ENCODE measurements at regions not wholly inside any gene's neighbourhood (a gene's known extent, or its start where the extent isn't known, plus 50 kb on each side); places are given as distances from the start of the nearest gene placed in this dataset.

- no peak for TF ChIP-seq CTCF (IDR thresholded peaks at IDR 0.05)
- Mint-ChIP-seq H3K9me3 (peaks cover 2% of the 10 kb centered on the region), H3K36me3 (ENCODE audit: low read depth) (no peaks in the 10 kb centered on the region), H3K4me1 (no peaks in the 10 kb centered on the region), H3K27me3 (no peaks in the 10 kb centered on the region), H3K27ac (no peak overlapping the region), H3K4me3 (no peak overlapping the region)
- POLR2A ChIA-PET, result no interaction called here
- ATAC-seq (ENCODE audit: low read depth), result no peak
- no peak for DNase-seq
- intact Hi-C loops (cut with micrococcal nuclease), result no loop called here
- CTCF ChIA-PET, result no interaction called here
These were observed 1127.0 kb upstream of the MAP3K7 start for GRCh38 chr6:91713911-91714310.

- ChIA-PET POLR2A (no interaction called here), CTCF (no interaction called here)
- intact Hi-C loops (cut with micrococcal nuclease), result no loop called here
- ATAC-seq (ENCODE audit: low read depth) (no peak), DNase-seq (no peak)
- no peak for TF ChIP-seq CTCF (IDR thresholded peaks at IDR 0.05)
- H3K4me3 Mint-ChIP-seq, result no peak overlapping the region
- no peaks in the 10 kb centered on the region for H3K4me1 Mint-ChIP-seq
- H3K27ac Mint-ChIP-seq, result no peak overlapping the region
- H3K36me3 Mint-ChIP-seq (ENCODE audit: low read depth), result no peaks in the 10 kb centered on the region
- no peaks in the 10 kb centered on the region for H3K27me3 Mint-ChIP-seq
- H3K9me3 Mint-ChIP-seq, result no peaks in the 10 kb centered on the region
These were observed 1124.6 kb upstream of the MAP3K7 start for GRCh38 chr6:91711518-91711917.

- intact Hi-C loops (cut with micrococcal nuclease), result no loop called here
- ChIA-PET CTCF (no interaction called here), POLR2A (no interaction called here)
- no peaks in the 10 kb centered on the region for H3K9me3 Mint-ChIP-seq
- no peak overlapping the region for H3K4me3 Mint-ChIP-seq
- no peak for TF ChIP-seq CTCF (IDR thresholded peaks at IDR 0.05)
- H3K27me3 Mint-ChIP-seq, result no peaks in the 10 kb centered on the region
- H3K4me1 Mint-ChIP-seq, result no peaks in the 10 kb centered on the region
- DNase-seq (no peak), ATAC-seq (ENCODE audit: low read depth) (no peak)
- no peak overlapping the region for H3K27ac Mint-ChIP-seq
- no peaks in the 10 kb centered on the region for H3K36me3 Mint-ChIP-seq (ENCODE audit: low read depth)
These were observed 1123.5 kb upstream of the MAP3K7 start for GRCh38 chr6:91710342-91710741.

GRCh38 chr6:91708534-91708933 is 1121.7 kb upstream of the MAP3K7 start:
- Mint-ChIP-seq H3K27me3 (no peaks in the 10 kb centered on the region), H3K27ac (no peak overlapping the region), H3K36me3 (ENCODE audit: low read depth) (no peaks in the 10 kb centered on the region), H3K4me3 (no peak overlapping the region), H3K4me1 (no peaks in the 10 kb centered on the region), H3K9me3 (peaks cover 4% of the 10 kb centered on the region)
- ATAC-seq (ENCODE audit: low read depth), result no peak
- POLR2A ChIA-PET, result no interaction called here
- intact Hi-C loops (cut with micrococcal nuclease), result no loop called here
- no peak for TF ChIP-seq CTCF (IDR thresholded peaks at IDR 0.05)
- CTCF ChIA-PET, result no interaction called here
- no peak for DNase-seq

GRCh38 chr6:91705646-91706045 is 1118.8 kb upstream of the MAP3K7 start:
- Mint-ChIP-seq H3K9me3 (peaks cover 9% of the 10 kb centered on the region), H3K4me3 (no peak overlapping the region), H3K27ac (no peak overlapping the region), H3K36me3 (ENCODE audit: low read depth) (no peaks in the 10 kb centered on the region), H3K4me1 (no peaks in the 10 kb centered on the region), H3K27me3 (no peaks in the 10 kb centered on the region)
- intact Hi-C loops (cut with micrococcal nuclease), result no loop called here
- no peak for ATAC-seq (ENCODE audit: low read depth)
- no peak for DNase-seq
- CTCF ChIA-PET, result no interaction called here
- no peak for TF ChIP-seq CTCF (IDR thresholded peaks at IDR 0.05)
- POLR2A ChIA-PET, result no interaction called here

Data from activated B cell treated with CpG ODN at 0.5 μM for 24 hours (primary cell).